SK-N-SH treated with all-trans-retinoic acid at 6 μM for 48 hours (cell line): ENCODE measurements at regions not wholly inside any gene's neighbourhood (a gene's known extent, or its start where the extent isn't known, plus 50 kb on each side); places are given as distances from the start of the nearest gene placed in this dataset.

Source experiments
- ATAC-seq: fragments of 200-7000 bp; cut with Tn5 transposase; 3 replicates; pipeline ENCODE4 v1.9.1; 2020; ENCODE audit warnings: mild to moderate bottlenecking, moderate library complexity
- ARNTL ChIP-seq: fragments of 450-650 bp; formaldehyde crosslinking; IDR thresholded peaks from 2 replicates; pipeline ENCODE4 v1.5.0; 2020; ENCODE audit warnings: low read depth, mild to moderate bottlenecking, moderate library complexity, borderline replicate concordance
- BACH2 ChIP-seq: fragments of 250-450 bp; sonication (Bioruptor Pico); IDR thresholded peaks from 2 replicates; pipeline ENCODE4 v1.9.0; 2021; ENCODE audit warnings: mild to moderate bottlenecking, borderline replicate concordance
- CSRNP3 ChIP-seq: fragments of 250-450 bp; sonication (Bioruptor Pico); IDR thresholded peaks from 2 replicates; pipeline ENCODE4 v1.5.1; 2021; ENCODE audit warnings: mild to moderate bottlenecking, moderate library complexity
- ESRRG ChIP-seq: fragments of 250-450 bp; sonication (Bioruptor Pico); IDR thresholded peaks from 2 replicates; pipeline ENCODE4 v1.6.1; 2021; ENCODE audit warnings: mild to moderate bottlenecking
- GLIS3 ChIP-seq: fragments of 250-450 bp; sonication (Bioruptor Pico); IDR thresholded peaks from 2 replicates; pipeline ENCODE4 v1.5.0; 2020; ENCODE audit warnings: mild to moderate bottlenecking, moderate library complexity
- ISL1 ChIP-seq: fragments of 250-450 bp; sonication (Bioruptor Pico); IDR thresholded peaks from 2 replicates; pipeline ENCODE4 v2.1.2; 2022; ENCODE audit warnings: mild to moderate bottlenecking, moderate library complexity
- OSR1 ChIP-seq: fragments of 250-450 bp; sonication (Bioruptor Pico); IDR thresholded peaks from 2 replicates; pipeline ENCODE4 v1.8.0; 2022; ENCODE audit warnings: moderate library complexity, mild to moderate bottlenecking, inconsistent platforms
- POU6F1 ChIP-seq: fragments of 250-450 bp; sonication (Bioruptor Pico); IDR thresholded peaks from 2 replicates; pipeline ENCODE4 v1.8.0; 2021; ENCODE audit warnings: low read depth, mild to moderate bottlenecking, moderate library complexity, borderline replicate concordance
- PPARA ChIP-seq: fragments of 250-450 bp; sonication (Bioruptor Pico); IDR thresholded peaks from 2 replicates; pipeline ENCODE4 v1.5.0; 2020; ENCODE audit warnings: mild to moderate bottlenecking, borderline replicate concordance
- RARB ChIP-seq: fragments of 250-450 bp; sonication (Bioruptor Pico); IDR thresholded peaks from 2 replicates; pipeline ENCODE4 v1.8.0; 2021; ENCODE audit warnings: mild to moderate bottlenecking, moderate library complexity
- SNAI2 ChIP-seq: fragments of 250-450 bp; sonication (Bioruptor Pico); IDR thresholded peaks from 2 replicates; pipeline ENCODE4 v1.5.0; 2020; ENCODE audit warnings: mild to moderate bottlenecking, moderate library complexity
- TCF4 ChIP-seq: fragments of 250-450 bp; sonication (Bioruptor Pico); IDR thresholded peaks from 2 replicates; pipeline ENCODE4 v1.8.0; 2021; ENCODE audit warnings: mild to moderate bottlenecking, moderate library complexity, borderline replicate concordance
- TOX ChIP-seq: fragments of 250-450 bp; sonication (Bioruptor Pico); IDR thresholded peaks from 2 replicates; pipeline ENCODE4 v1.8.0; 2021; ENCODE audit warnings: mild to moderate bottlenecking, moderate library complexity, borderline replicate concordance
- TSHZ2 ChIP-seq: fragments of 250-450 bp; sonication (Bioruptor Pico); IDR thresholded peaks from 2 replicates; pipeline ENCODE4 v1.5.0; 2020; ENCODE audit warnings: mild to moderate bottlenecking, moderate library complexity
- ZC3H10 ChIP-seq: fragments of 250-450 bp; sonication (Bioruptor Pico); IDR thresholded peaks from 2 replicates; pipeline ENCODE4 v1.5.1; 2021; ENCODE audit warnings: mild to moderate bottlenecking, moderate library complexity
- ZFP30 ChIP-seq: fragments of 450-650 bp; formaldehyde crosslinking; IDR thresholded peaks from 2 replicates; pipeline ENCODE4 v1.5.0; 2022; ENCODE audit warnings: mild to moderate bottlenecking, moderate library complexity
- ZNF565 ChIP-seq: fragments of 450-650 bp; formaldehyde crosslinking; conservative IDR thresholded peaks from 2 replicates; pipeline ENCODE4 v1.5.0; 2020; ENCODE audit warnings: low read depth, mild to moderate bottlenecking, moderate library complexity
- TF ChIP-seq, protein P1 (sequence below): fragments of 250-450 bp; sonication (Bioruptor Pico); IDR thresholded peaks from 2 replicates; pipeline ENCODE4 v1.5.1; 2020; ENCODE audit warnings: low read depth, mild to moderate bottlenecking, moderate library complexity
- TF ChIP-seq, protein P2 (sequence below): fragments of 250-450 bp; sonication (Bioruptor Pico); IDR thresholded peaks from 2 replicates; pipeline ENCODE4 v1.8.0; 2020; ENCODE audit warnings: mild to moderate bottlenecking, moderate library complexity, borderline replicate concordance

GRCh38 chr13:47025791-47026447, 129.1 kb upstream of the HTR2A start:
- no peak; the same call in 2 of the 3 replicates for ATAC-seq
- TF ChIP-seq ARNTL (CRISPR knock-in tag) (no peak), POU6F1 (no peak), CSRNP3 (CRISPR knock-in tag) (no peak), ZNF565 (CRISPR knock-in tag) (no peak), GLIS3 (CRISPR knock-in tag) (no peak), BACH2 (CRISPR knock-in tag) (no peak), RARB (no peak), TSHZ2 (no peak), ZC3H10 (no peak), OSR1 (CRISPR knock-in tag) (no peak), ESRRG (no peak), SNAI2 (no peak)
- TF ChIP-seq, protein P1, sequence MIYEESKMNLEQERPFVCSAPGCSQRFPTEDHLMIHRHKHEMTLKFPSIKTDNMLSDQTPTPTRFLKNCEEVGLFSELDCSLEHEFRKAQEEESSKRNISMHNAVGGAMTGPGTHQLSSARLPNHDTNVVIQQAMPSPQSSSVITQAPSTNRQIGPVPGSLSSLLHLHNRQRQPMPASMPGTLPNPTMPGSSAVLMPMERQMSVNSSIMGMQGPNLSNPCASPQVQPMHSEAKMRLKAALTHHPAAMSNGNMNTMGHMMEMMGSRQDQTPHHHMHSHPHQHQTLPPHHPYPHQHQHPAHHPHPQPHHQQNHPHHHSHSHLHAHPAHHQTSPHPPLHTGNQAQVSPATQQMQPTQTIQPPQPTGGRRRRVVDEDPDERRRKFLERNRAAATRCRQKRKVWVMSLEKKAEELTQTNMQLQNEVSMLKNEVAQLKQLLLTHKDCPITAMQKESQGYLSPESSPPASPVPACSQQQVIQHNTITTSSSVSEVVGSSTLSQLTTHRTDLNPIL (CRISPR knock-in tag) = no peak

DNA sequence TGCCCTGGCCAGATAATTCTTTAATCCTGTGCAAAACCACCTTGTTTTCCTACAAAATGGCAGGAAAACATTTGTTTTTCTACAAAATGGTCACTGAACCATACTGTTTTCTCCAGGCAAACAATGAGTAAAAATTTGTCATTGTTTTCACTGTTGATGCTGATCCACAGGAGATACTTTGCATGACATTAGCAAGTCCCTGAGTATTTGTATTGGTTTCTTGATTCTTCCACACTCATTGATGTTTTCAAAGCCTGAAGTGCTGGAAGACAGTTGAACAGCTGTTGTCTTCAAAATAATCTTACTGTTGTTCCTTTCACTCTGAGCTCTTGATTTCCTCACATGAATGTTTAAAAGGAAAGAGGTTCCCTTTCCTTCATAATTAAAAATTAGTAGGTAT, 123.1 kb upstream of the HTR2A start:
- no peak for ATAC-seq
- TF ChIP-seq, protein P2, sequence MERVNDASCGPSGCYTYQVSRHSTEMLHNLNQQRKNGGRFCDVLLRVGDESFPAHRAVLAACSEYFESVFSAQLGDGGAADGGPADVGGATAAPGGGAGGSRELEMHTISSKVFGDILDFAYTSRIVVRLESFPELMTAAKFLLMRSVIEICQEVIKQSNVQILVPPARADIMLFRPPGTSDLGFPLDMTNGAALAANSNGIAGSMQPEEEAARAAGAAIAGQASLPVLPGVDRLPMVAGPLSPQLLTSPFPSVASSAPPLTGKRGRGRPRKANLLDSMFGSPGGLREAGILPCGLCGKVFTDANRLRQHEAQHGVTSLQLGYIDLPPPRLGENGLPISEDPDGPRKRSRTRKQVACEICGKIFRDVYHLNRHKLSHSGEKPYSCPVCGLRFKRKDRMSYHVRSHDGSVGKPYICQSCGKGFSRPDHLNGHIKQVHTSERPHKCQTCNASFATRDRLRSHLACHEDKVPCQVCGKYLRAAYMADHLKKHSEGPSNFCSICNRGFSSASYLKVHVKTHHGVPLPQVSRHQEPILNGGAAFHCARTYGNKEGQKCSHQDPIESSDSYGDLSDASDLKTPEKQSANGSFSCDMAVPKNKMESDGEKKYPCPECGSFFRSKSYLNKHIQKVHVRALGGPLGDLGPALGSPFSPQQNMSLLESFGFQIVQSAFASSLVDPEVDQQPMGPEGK (CRISPR knock-in tag) = no peak
- TF ChIP-seq SNAI2 = no peak
- no peak for TF ChIP-seq ZNF565 (CRISPR knock-in tag)
- TF ChIP-seq RARB = no peak
- no peak for TF ChIP-seq PPARA
- no peak for TF ChIP-seq TOX (CRISPR knock-in tag)
- no peak for TF ChIP-seq ZFP30 (CRISPR knock-in tag)
- TF ChIP-seq TSHZ2 = no peak
- TF ChIP-seq ISL1 (CRISPR knock-in tag) = no peak
- no peak for TF ChIP-seq ZC3H10
- TF ChIP-seq, protein P1 (CRISPR knock-in tag) = no peak
- no peak for TF ChIP-seq POU6F1
- TF ChIP-seq TCF4 (CRISPR knock-in tag) = no peak
